ENCODE measurements at regions not wholly inside any gene's neighbourhood (a gene's known extent, or its start where the extent isn't known, plus 50 kb on each side); places are given as distances from the start of the nearest gene placed in this dataset.

GRCh38 chr7:36070230-36070629, 82.8 kb upstream of the EEPD1 start:
- H3K9me3 ChIP-seq (ENCODE audit: control insufficient read depth in 2 of 2, insufficient read depth in 1 of 2, low read depth in 1 of 2, low read length in 1 of 2) = no peaks in the 10 kb centered on the region
- no peaks in the 10 kb centered on the region for H3K4me1 ChIP-seq (ENCODE audit: control insufficient read depth in 3 of 3, insufficient read depth in 2 of 3, low read depth in 1 of 3, low read length in 2 of 3)
- WGBS, 3 donors = 82 to 96% (median 95%) methylated on average over 8 of the region's 8 CpGs
- no peak overlapping the region for H3K4me3 ChIP-seq (ENCODE audit: low read depth in 1 of 3, low read length in 3 of 3)
- FAIRE-seq (no peak), DNase-seq (no peak)
- H3K27ac ChIP-seq (ENCODE audit: low read depth in 1 of 3, low read length in 2 of 3) = no peak overlapping the region
- H3K36me3 ChIP-seq (ENCODE audit: control insufficient read depth in 3 of 3, insufficient read depth in 2 of 3, low read depth in 1 of 3, low read length in 3 of 3) = no peaks in the 10 kb centered on the region
- H3K27me3 ChIP-seq (ENCODE audit: control insufficient read depth in 3 of 3, insufficient read depth in 3 of 3, low read length in 3 of 3) = no peaks in the 10 kb centered on the region

- Histone ChIP-seq H3K4me1 (ENCODE audit: control insufficient read depth in 3 of 3, insufficient read depth in 2 of 3, low read depth in 1 of 3, low read length in 2 of 3) (no peaks in the 10 kb centered on the region), H3K27ac (ENCODE audit: low read depth in 1 of 3, low read length in 2 of 3) (no peak overlapping the region), H3K4me3 (ENCODE audit: low read depth in 1 of 3, low read length in 3 of 3) (no peak overlapping the region), H3K27me3 (ENCODE audit: control insufficient read depth in 3 of 3, insufficient read depth in 3 of 3, low read length in 3 of 3) (no peaks in the 10 kb centered on the region), H3K9me3 (ENCODE audit: control insufficient read depth in 2 of 2, insufficient read depth in 1 of 2, low read depth in 1 of 2, low read length in 1 of 2) (no peaks in the 10 kb centered on the region), H3K36me3 (ENCODE audit: control insufficient read depth in 3 of 3, insufficient read depth in 2 of 3, low read depth in 1 of 3, low read length in 3 of 3) (no peaks in the 10 kb centered on the region)
- WGBS, 3 donors = 100% methylated on average over 1 of the region's 1 CpG
- DNase-seq = no peak
- FAIRE-seq = no peak
Observed at GRCh38 chr7:36071605-36072004, 81.4 kb upstream of the EEPD1 start.

- H3K4me3 ChIP-seq (ENCODE audit: low read depth in 1 of 3, low read length in 3 of 3) = no peak overlapping the region
- FAIRE-seq = no peak
- no peak for DNase-seq
- 78 to 91% (median 86%) methylated on average over 4 of the region's 4 CpGs for WGBS, 3 donors
- no peaks in the 10 kb centered on the region for H3K36me3 ChIP-seq (ENCODE audit: control insufficient read depth in 3 of 3, insufficient read depth in 2 of 3, low read depth in 1 of 3, low read length in 3 of 3)
- no peak overlapping the region for H3K27ac ChIP-seq (ENCODE audit: low read depth in 1 of 3, low read length in 2 of 3)
- no peaks in the 10 kb centered on the region for H3K4me1 ChIP-seq (ENCODE audit: control insufficient read depth in 3 of 3, insufficient read depth in 2 of 3, low read depth in 1 of 3, low read length in 2 of 3)
- H3K27me3 ChIP-seq (ENCODE audit: control insufficient read depth in 3 of 3, insufficient read depth in 3 of 3, low read length in 3 of 3) = no peaks in the 10 kb centered on the region
- no peaks in the 10 kb centered on the region for H3K9me3 ChIP-seq (ENCODE audit: control insufficient read depth in 2 of 2, insufficient read depth in 1 of 2, low read depth in 1 of 2, low read length in 1 of 2)
Observed at GRCh38 chr7:36072620-36073019, 80.4 kb upstream of the EEPD1 start.

- FAIRE-seq (no peak), DNase-seq (no peak)
- peaks cover 2 to 19% (median 2%) of the 10 kb centered on the region in 3 donors for H3K4me1 ChIP-seq (ENCODE audit: control insufficient read depth in 3 of 3, insufficient read depth in 2 of 3, low read depth in 1 of 3, low read length in 2 of 3)
- H3K36me3 ChIP-seq (ENCODE audit: control insufficient read depth in 3 of 3, insufficient read depth in 2 of 3, low read depth in 1 of 3, low read length in 3 of 3) = no peaks in the 10 kb centered on the region
- H3K9me3 ChIP-seq (ENCODE audit: control insufficient read depth in 2 of 2, insufficient read depth in 1 of 2, low read depth in 1 of 2, low read length in 1 of 2) = no peaks in the 10 kb centered on the region
- no peaks in the 10 kb centered on the region for H3K27me3 ChIP-seq (ENCODE audit: control insufficient read depth in 3 of 3, insufficient read depth in 3 of 3, low read length in 3 of 3)
- no peak overlapping the region for H3K27ac ChIP-seq (ENCODE audit: low read depth in 1 of 3, low read length in 2 of 3)
- H3K4me3 ChIP-seq (ENCODE audit: low read depth in 1 of 3, low read length in 3 of 3) = no peak overlapping the region
Observed at GRCh38 chr7:36075561-36075960, 77.5 kb upstream of the EEPD1 start.

GRCh38 chr7:36076074-36076473, 77.0 kb upstream of the EEPD1 start:
- H3K4me1 ChIP-seq (ENCODE audit: control insufficient read depth in 3 of 3, insufficient read depth in 2 of 3, low read depth in 1 of 3, low read length in 2 of 3) = peaks cover 2 to 23% (median 2%) of the 10 kb centered on the region in 3 donors
- no peaks in the 10 kb centered on the region for H3K27me3 ChIP-seq (ENCODE audit: control insufficient read depth in 3 of 3, insufficient read depth in 3 of 3, low read length in 3 of 3)
- DNase-seq (no peak), FAIRE-seq (no peak)
- H3K4me3 ChIP-seq (ENCODE audit: low read depth in 1 of 3, low read length in 3 of 3) = no peak overlapping the region
- H3K36me3 ChIP-seq (ENCODE audit: control insufficient read depth in 3 of 3, insufficient read depth in 2 of 3, low read depth in 1 of 3, low read length in 3 of 3) = no peaks in the 10 kb centered on the region
- H3K27ac ChIP-seq (ENCODE audit: low read depth in 1 of 3, low read length in 2 of 3) = no peak overlapping the region
- 62 to 76% (median 73%) methylated on average over 5 of the region's 5 CpGs for WGBS, 3 donors
- no peaks in the 10 kb centered on the region for H3K9me3 ChIP-seq (ENCODE audit: control insufficient read depth in 2 of 2, insufficient read depth in 1 of 2, low read depth in 1 of 2, low read length in 1 of 2)

- H3K27me3 ChIP-seq (ENCODE audit: control insufficient read depth in 3 of 3, insufficient read depth in 3 of 3, low read length in 3 of 3) = no peaks in the 10 kb centered on the region
- FAIRE-seq (no peak), DNase-seq (no peak)
- WGBS, 3 donors = 89 to 95% (median 91%) methylated on average over 13 of the region's 13 CpGs
- H3K36me3 ChIP-seq (ENCODE audit: control insufficient read depth in 3 of 3, insufficient read depth in 2 of 3, low read depth in 1 of 3, low read length in 3 of 3) = no peaks in the 10 kb centered on the region
- H3K27ac ChIP-seq (ENCODE audit: low read depth in 1 of 3, low read length in 2 of 3) = peak overlapping the region in 1 of 3 donors; percentile 50
- peaks cover 2 to 24% (median 6%) of the 10 kb centered on the region in 3 donors for H3K4me1 ChIP-seq (ENCODE audit: control insufficient read depth in 3 of 3, insufficient read depth in 2 of 3, low read depth in 1 of 3, low read length in 2 of 3)
- no peak overlapping the region for H3K4me3 ChIP-seq (ENCODE audit: low read depth in 1 of 3, low read length in 3 of 3)
- H3K9me3 ChIP-seq (ENCODE audit: control insufficient read depth in 2 of 2, insufficient read depth in 1 of 2, low read depth in 1 of 2, low read length in 1 of 2) = no peaks in the 10 kb centered on the region
Observed at GRCh38 chr7:36078816-36079360, 74.2 kb upstream of the EEPD1 start.

- 29 to 77% (median 39%) methylated on average over 5 of the region's 5 CpGs for WGBS, 3 donors
- Histone ChIP-seq H3K9me3 (ENCODE audit: control insufficient read depth in 2 of 2, insufficient read depth in 1 of 2, low read depth in 1 of 2, low read length in 1 of 2) (no peaks in the 10 kb centered on the region), H3K27ac (ENCODE audit: low read depth in 1 of 3, low read length in 2 of 3) (peak overlapping the region in 2 of 3 donors; percentile 52 to 57), H3K27me3 (ENCODE audit: control insufficient read depth in 3 of 3, insufficient read depth in 3 of 3, low read length in 3 of 3) (no peaks in the 10 kb centered on the region), H3K4me1 (ENCODE audit: control insufficient read depth in 3 of 3, insufficient read depth in 2 of 3, low read depth in 1 of 3, low read length in 2 of 3) (peaks cover 2 to 24% (median 6%) of the 10 kb centered on the region in 3 donors), H3K4me3 (ENCODE audit: low read depth in 1 of 3, low read length in 3 of 3) (no peak overlapping the region), H3K36me3 (ENCODE audit: control insufficient read depth in 3 of 3, insufficient read depth in 2 of 3, low read depth in 1 of 3, low read length in 3 of 3) (no peaks in the 10 kb centered on the region)
- DNase-seq (peak; percentile 73 to 86), FAIRE-seq (no peak)
Observed at GRCh38 chr7:36079446-36080025, 73.5 kb upstream of the EEPD1 start.

GRCh38 chr7:36080843-36081242, 72.2 kb upstream of the EEPD1 start:
- Histone ChIP-seq H3K27me3 (ENCODE audit: control insufficient read depth in 3 of 3, insufficient read depth in 3 of 3, low read length in 3 of 3) (no peaks in the 10 kb centered on the region), H3K4me3 (ENCODE audit: low read depth in 1 of 3, low read length in 3 of 3) (no peak overlapping the region), H3K4me1 (ENCODE audit: control insufficient read depth in 3 of 3, insufficient read depth in 2 of 3, low read depth in 1 of 3, low read length in 2 of 3) (peaks cover 2 to 24% (median 6%) of the 10 kb centered on the region in 3 donors), H3K27ac (ENCODE audit: low read depth in 1 of 3, low read length in 2 of 3) (peak overlapping the region in 1 of 3 donors; percentile 5), H3K9me3 (ENCODE audit: control insufficient read depth in 2 of 2, insufficient read depth in 1 of 2, low read depth in 1 of 2, low read length in 1 of 2) (no peaks in the 10 kb centered on the region), H3K36me3 (ENCODE audit: control insufficient read depth in 3 of 3, insufficient read depth in 2 of 3, low read depth in 1 of 3, low read length in 3 of 3) (no peaks in the 10 kb centered on the region)
- FAIRE-seq (no peak), DNase-seq (peak in 1 of 2 donors; percentile 76)
- WGBS, 3 donors = 11 to 66% (median 36%) methylated on average over 5 of the region's 5 CpGs

GRCh38 chr7:36082216-36082615, 70.8 kb upstream of the EEPD1 start:
- Histone ChIP-seq H3K9me3 (ENCODE audit: control insufficient read depth in 2 of 2, insufficient read depth in 1 of 2, low read depth in 1 of 2, low read length in 1 of 2) (no peaks in the 10 kb centered on the region), H3K4me3 (ENCODE audit: low read depth in 1 of 3, low read length in 3 of 3) (no peak overlapping the region), H3K4me1 (ENCODE audit: control insufficient read depth in 3 of 3, insufficient read depth in 2 of 3, low read depth in 1 of 3, low read length in 2 of 3) (peaks cover 2 to 24% (median 6%) of the 10 kb centered on the region in 3 donors), H3K27me3 (ENCODE audit: control insufficient read depth in 3 of 3, insufficient read depth in 3 of 3, low read length in 3 of 3) (no peaks in the 10 kb centered on the region), H3K27ac (ENCODE audit: low read depth in 1 of 3, low read length in 2 of 3) (no peak overlapping the region), H3K36me3 (ENCODE audit: control insufficient read depth in 3 of 3, insufficient read depth in 2 of 3, low read depth in 1 of 3, low read length in 3 of 3) (no peaks in the 10 kb centered on the region)
- DNase-seq = no peak
- 76 to 83% (median 77%) methylated on average over 4 of the region's 4 CpGs for WGBS, 3 donors
- no peak for FAIRE-seq
